ENCODE measurements at regions not wholly inside any gene's neighbourhood (a gene's known extent, or its start where the extent isn't known, plus 50 kb on each side); places are given as distances from the start of the nearest gene placed in this dataset.

DNA sequence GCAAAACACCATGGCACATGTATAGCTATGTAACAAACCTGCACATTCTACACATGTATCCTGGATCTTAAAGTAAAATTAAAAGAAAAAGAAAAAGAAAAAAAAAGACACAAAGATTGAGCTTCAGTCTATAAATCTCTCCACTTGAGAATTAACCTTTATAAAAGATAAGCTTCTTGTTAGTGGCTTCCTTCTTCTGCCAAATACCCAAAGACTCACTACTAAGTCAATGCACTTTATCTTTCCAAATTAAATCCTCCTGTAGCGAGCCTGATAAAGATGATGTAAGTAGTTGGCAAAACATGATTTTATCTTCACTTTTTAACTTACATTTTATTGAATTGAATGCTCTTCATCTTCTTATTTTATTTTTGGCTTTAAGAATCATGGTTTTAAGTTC is 349.9 kb downstream of the TRIB2 start:
- Histone ChIP-seq H3K79me2 (replicated peaks; ENCODE audit: insufficient read depth) (no peaks in the 10 kb centered on the region), H3K36me3 (ENCODE audit: insufficient read depth) (no peaks in the 10 kb centered on the region), H3K27me3 (ENCODE audit: insufficient read depth) (no peaks in the 10 kb centered on the region), H4K20me1 (replicated peaks; ENCODE audit: insufficient read depth) (no peaks in the 10 kb centered on the region), H2AFZ (no peak overlapping the region), H3K4me2 (no peak overlapping the region), H3K4me1 (ENCODE audit: insufficient read depth) (no peaks in the 10 kb centered on the region), H3K27ac (ENCODE audit: low read depth) (no peak overlapping the region), H3K4me3 (no peak overlapping the region), H3F3A (replicated peaks; ENCODE audit: low read depth) (no peaks in the 10 kb centered on the region), H3K9me2 (ENCODE audit: insufficient read depth) (no peaks in the 10 kb centered on the region)
- ATAC-seq (no peak), DNase-seq (ENCODE audit: low spot score) (no peak)
- no peaks in the 10 kb centered on the region for H3K27me3 Mint-ChIP-seq (ENCODE audit: insufficient read depth, low read depth, poor library complexity)
- no peaks in the 10 kb centered on the region for H3K4me1 Mint-ChIP-seq
- H3K27ac Mint-ChIP-seq = no peak overlapping the region
- H3K9me3 Mint-ChIP-seq = no peaks in the 10 kb centered on the region
- TF ChIP-seq ETS1 (IDR thresholded peaks at IDR 0.05) = no peak
- TF ChIP-seq ZNF331 (CRISPR knock-in tag; IDR thresholded peaks at IDR 0.05; ENCODE audit: low read depth) = no peak
- TF ChIP-seq EZH2phosphoT487 (IDR thresholded peaks at IDR 0.05; ENCODE audit: unreplicated experiment) = no peak
- no peak for TF ChIP-seq EZH2 (IDR thresholded peaks at IDR 0.05; ENCODE audit: low read depth, unreplicated experiment)
- no peak for TF ChIP-seq JUNB (IDR thresholded peaks at IDR 0.05; ENCODE audit: unreplicated experiment)
- no peak for TF ChIP-seq CREB1 (CRISPR knock-in tag; IDR thresholded peaks at IDR 0.05; ENCODE audit: low read depth)
- TF ChIP-seq, protein P1, sequence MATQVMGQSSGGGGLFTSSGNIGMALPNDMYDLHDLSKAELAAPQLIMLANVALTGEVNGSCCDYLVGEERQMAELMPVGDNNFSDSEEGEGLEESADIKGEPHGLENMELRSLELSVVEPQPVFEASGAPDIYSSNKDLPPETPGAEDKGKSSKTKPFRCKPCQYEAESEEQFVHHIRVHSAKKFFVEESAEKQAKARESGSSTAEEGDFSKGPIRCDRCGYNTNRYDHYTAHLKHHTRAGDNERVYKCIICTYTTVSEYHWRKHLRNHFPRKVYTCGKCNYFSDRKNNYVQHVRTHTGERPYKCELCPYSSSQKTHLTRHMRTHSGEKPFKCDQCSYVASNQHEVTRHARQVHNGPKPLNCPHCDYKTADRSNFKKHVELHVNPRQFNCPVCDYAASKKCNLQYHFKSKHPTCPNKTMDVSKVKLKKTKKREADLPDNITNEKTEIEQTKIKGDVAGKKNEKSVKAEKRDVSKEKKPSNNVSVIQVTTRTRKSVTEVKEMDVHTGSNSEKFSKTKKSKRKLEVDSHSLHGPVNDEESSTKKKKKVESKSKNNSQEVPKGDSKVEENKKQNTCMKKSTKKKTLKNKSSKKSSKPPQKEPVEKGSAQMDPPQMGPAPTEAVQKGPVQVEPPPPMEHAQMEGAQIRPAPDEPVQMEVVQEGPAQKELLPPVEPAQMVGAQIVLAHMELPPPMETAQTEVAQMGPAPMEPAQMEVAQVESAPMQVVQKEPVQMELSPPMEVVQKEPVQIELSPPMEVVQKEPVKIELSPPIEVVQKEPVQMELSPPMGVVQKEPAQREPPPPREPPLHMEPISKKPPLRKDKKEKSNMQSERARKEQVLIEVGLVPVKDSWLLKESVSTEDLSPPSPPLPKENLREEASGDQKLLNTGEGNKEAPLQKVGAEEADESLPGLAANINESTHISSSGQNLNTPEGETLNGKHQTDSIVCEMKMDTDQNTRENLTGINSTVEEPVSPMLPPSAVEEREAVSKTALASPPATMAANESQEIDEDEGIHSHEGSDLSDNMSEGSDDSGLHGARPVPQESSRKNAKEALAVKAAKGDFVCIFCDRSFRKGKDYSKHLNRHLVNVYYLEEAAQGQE (IDR thresholded peaks at IDR 0.05; ENCODE audit: unreplicated experiment) = no peak
- no peak for TF ChIP-seq POLR2AphosphoS5 (IDR thresholded peaks at IDR 0.05; ENCODE audit: low read depth)
- TF ChIP-seq STAT1 (IDR thresholded peaks at IDR 0.05; ENCODE audit: unreplicated experiment) = no peak
- no peak for TF ChIP-seq CTCF (conservative IDR thresholded peaks at IDR 0.05; ENCODE audit: low read depth in 2 of 2)
- no peak for TF ChIP-seq ZNF114 (CRISPR knock-in tag; IDR thresholded peaks at IDR 0.05)
- TF ChIP-seq NANOG (IDR thresholded peaks at IDR 0.05; ENCODE audit: borderline replicate concordance) = no peak
- no peak for TF ChIP-seq ZNF462 (CRISPR knock-in tag; IDR thresholded peaks at IDR 0.05)
- no peaks in the 10 kb centered on the region for H3K36me3 Mint-ChIP-seq (ENCODE audit: low read depth)
- H3K4me3 Mint-ChIP-seq = no peak overlapping the region
